Left ventricle myocardium superior (tissue), 1 donor: ENCODE measurements at regions not wholly inside any gene's neighbourhood (a gene's known extent, or its start where the extent isn't known, plus 50 kb on each side); places are given as distances from the start of the nearest gene placed in this dataset.
"Not testable (repeated sequence)": the region's sequence is repeated elsewhere in the genome, so short reads cannot be mapped to it uniquely, and the experiment has no call there.

Source experiments
- ATAC-seq: fragments of 200-7000 bp; cut with Tn5 transposase; one replicate; pipeline ENCODE4 v1.9.1; 2020; ENCODE audit warnings: mild to moderate bottlenecking, moderate library complexity
- DNase-seq: peaks from one replicate; pipeline ENCODE4 v3.0.0-alpha.2; 2020
- intact Hi-C: fragments of 100-400 bp; cut with micrococcal nuclease; formaldehyde crosslinking; loops from one replicate; pipeline ENCODE4 v1.11.0; 2022
- donor health status: DM: no; HTN: yes; CAD: no; lungs with severe emphysema.

DNA sequence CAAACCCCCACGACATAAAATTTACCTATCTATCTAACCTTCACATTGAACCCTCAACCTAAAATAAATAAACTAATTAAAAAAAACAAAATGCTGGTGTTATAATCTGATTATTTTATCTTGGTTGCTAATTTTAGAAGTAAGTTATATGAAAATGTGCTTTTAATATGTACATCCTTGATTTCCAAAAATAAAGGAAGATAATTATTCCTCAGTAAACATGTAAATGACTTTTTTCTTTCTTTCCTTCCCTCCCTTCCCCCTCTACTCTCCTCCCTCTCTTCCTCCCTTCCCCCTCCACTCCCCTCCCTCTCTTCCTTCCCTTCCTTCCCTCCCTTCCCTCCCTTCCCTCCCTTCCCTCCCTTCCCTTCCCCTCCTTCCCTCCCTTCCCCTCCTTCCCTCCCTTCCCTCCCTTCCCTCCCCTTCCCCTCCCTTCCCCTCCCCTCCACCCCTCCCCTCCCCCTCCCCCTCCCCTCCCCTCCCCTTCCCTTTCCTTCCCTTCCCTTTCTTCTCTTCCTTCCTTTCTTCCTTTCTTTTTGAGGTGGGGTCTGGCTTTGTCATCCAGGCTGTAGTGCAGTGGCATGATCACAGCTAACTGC, 180.0 kb upstream of the GIMD1 start:
- intact Hi-C loops = no loop called here
- ATAC-seq (no peak), DNase-seq (no peak)

DNA sequence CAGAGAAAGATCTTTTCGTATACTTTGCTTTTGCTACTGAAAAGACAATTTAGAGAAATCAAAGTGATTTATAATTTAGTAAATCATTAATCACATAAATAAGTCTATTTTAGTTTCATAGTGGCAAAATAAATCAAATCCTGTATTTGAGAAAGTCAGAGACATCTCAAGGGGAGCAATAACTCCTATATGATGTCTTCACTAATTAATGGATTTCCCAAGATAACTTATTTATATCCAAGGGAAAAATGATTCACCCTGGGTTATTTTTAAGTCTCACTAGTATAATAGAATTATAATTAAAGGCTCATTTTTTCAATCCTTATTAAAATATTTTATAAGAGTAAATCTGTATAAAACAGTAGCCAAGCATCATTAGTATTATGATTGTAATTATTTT, 177.8 kb upstream of the GIMD1 start:
- ATAC-seq (no peak), DNase-seq (no peak)
- intact Hi-C loops = no loop called here

GRCh38 chr4:106542609-106543008, 174.0 kb upstream of the GIMD1 start:
- DNase-seq, intact Hi-C loops, ATAC-seq: not testable (repeated sequence)

DNA sequence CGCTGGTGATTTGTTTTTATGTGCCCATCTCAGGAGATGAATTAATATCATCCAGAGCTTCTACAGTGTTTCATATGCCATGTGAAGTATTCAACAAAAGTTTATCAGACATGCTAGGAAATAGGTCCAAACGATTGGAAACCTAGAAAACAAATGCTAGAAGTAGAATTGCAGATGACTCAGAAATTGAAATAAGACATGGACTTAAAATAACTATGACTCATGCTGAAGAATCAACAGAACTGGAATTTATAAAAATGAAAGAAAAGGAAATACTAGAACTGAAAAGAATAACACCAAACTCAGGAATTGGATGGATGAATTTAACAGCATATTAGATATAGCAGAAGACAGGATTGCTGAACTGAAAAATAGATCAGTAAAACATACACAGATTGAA, 172.7 kb upstream of the GIMD1 start:
- intact Hi-C loops = no loop called here
- DNase-seq (no peak), ATAC-seq (no peak)

- intact Hi-C loops = no loop called here
- ATAC-seq = no peak
- DNase-seq = no peak
Observed at GRCh38 chr4:106530821-106531220, 162.2 kb upstream of the GIMD1 start.

GRCh38 chr4:106530024-106530361, 161.4 kb upstream of the GIMD1 start:
- intact Hi-C loops = no loop called here
- ATAC-seq (no peak), DNase-seq (no peak)

GRCh38 chr4:106529348-106530023, 160.9 kb upstream of the GIMD1 start:
- intact Hi-C loops = no loop called here
- DNase-seq = no peak
- no peak for ATAC-seq

GRCh38 chr4:106527316-106527715, 158.7 kb upstream of the GIMD1 start:
- DNase-seq = no peak
- intact Hi-C loops = no loop called here
- no peak for ATAC-seq

GRCh38 chr4:106525425-106525824, 156.8 kb upstream of the GIMD1 start:
- intact Hi-C loops, DNase-seq, ATAC-seq: not testable (repeated sequence)

- DNase-seq, intact Hi-C loops: not testable (repeated sequence)
Observed at GRCh38 chr4:106524772-106525171, 156.2 kb upstream of the GIMD1 start.

GRCh38 chr4:106522839-106523238, 154.3 kb upstream of the GIMD1 start:
- intact Hi-C loops = no loop called here
- DNase-seq (no peak), ATAC-seq (no peak)

More at GRCh38 chr4:106524772-106525171, 156.2 kb upstream of the GIMD1 start:
- not testable (repeated sequence) for ATAC-seq

DNA sequence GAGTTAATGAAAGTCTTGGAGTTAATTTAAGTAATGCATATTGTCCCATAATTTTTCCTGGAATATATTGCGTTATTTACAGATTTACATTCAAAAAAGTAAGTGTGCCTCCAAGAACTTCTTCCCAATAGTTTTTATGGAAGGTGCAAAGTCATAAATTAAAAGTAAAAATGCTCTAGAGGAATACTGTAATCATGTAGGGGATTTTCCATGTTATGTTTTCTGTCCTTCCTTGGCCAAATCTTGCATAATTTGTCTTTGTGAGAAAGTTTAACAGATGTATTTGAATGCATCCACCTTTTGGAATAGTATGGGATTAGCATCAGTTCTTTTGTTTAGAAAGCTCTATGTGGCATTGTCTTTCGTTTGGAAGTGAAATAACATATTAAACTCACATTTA, 144.1 kb upstream of the GIMD1 start:
- intact Hi-C loops = no loop called here
- DNase-seq = no peak
- ATAC-seq = no peak

DNA sequence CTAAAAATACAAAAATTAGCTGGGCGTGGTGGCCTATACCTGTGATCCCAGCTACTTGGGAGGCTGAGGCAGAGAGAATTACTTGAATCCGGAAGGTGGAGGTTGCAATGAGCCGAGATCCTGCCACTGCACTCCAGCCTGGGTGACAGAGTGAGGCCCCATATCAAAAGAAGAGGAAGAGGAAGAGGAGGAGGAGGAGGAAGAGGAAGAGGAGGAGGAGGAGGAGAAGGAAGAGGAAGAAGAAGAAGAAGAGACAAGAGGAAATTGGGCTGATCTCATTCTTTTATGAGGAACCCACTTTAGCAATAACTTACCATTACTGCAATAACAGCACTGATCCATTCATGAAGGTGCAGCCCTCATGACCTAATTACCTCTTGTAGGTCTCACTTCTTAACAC, 138.9 kb upstream of the GIMD1 start:
- intact Hi-C loops = no loop called here
- DNase-seq (no peak), ATAC-seq (no peak)

DNA sequence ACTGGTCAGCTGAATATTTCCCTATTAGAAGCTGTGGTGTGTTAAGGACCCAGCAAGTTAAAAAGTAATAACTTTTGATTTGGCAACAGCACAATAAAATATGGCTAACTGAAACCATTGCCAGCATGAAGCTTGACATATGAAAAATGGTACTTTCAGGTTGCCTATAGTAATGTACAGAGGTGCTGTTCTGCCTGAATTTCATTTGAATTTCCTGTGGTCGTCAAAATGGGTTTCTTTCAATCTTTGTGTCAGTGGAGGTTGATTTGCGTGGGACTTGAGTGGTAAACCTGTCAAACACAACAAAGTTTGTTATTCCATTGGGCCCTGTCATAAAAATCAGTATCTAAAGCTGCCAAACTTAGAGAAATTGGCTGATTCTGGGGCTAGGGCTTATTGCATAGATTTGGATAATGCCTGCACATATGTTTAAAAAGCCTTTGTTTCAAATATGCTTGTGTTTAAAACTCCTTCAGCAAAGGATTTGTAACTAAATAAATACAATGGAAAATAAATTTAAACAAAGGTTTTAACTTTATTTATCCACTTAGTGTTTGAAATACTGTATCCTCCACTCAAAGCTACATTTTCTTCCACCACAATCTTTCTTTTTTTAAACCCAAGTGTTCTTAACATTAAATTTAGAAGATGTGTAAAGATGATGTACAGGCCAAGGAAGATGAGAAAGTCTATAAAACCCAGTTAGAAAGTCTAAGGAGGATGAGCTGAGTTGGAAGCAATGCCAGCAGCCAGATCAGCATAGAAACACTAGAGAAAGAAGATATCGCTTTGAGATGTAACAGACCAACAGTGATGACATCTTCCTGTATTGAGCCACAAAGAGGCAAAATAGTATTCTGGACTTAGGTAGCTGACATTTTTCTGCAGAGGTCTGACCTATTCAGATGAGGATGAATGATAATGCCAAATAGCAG, 134.8 kb upstream of the GIMD1 start:
- ATAC-seq (no peak), DNase-seq (no peak)
- intact Hi-C loops = no loop called here

GRCh38 chr4:106502106-106502699, 133.6 kb upstream of the GIMD1 start:
- ATAC-seq (peak; percentile 38), DNase-seq (peak; percentile 58)
- intact Hi-C loops = no loop called here

DNA sequence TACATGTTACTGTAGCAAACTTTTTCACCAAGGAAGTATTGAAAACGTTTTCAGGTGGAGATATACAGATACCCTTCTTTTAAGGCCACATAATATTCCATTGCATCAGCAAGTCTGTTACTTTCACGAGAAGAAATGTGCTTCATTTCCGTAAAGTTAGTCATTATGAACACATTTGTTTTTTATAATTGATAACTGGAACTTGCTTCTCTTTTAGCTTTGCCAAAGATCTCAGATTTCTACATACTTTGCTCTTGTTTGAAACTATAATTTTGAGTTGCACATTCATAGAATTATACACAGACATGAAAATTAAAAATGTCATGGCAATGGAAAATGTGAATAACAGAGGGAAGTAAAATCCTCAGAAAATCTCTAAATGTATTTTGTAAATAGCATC, 128.7 kb upstream of the GIMD1 start:
- intact Hi-C loops = no loop called here
- DNase-seq = no peak
- ATAC-seq = no peak

- intact Hi-C loops = no loop called here
Observed at GRCh38 chr4:106496061-106496460, 127.5 kb upstream of the GIMD1 start.

GRCh38 chr4:106495476-106495875, 126.9 kb upstream of the GIMD1 start:
- intact Hi-C loops = no loop called here
- no peak for ATAC-seq
- DNase-seq = no peak

More at GRCh38 chr4:106496061-106496460, 127.5 kb upstream of the GIMD1 start:
- no peak for ATAC-seq
- DNase-seq = no peak

GRCh38 chr4:106494066-106494465, 125.5 kb upstream of the GIMD1 start:
- intact Hi-C loops = no loop called here
- ATAC-seq = no peak
- DNase-seq = no peak

- intact Hi-C loops = no loop called here
- DNase-seq = no peak
- ATAC-seq = no peak
Observed at GRCh38 chr4:106493086-106493485, 124.5 kb upstream of the GIMD1 start.
